GM23248 (cell line): ENCODE measurements at regions not wholly inside any gene's neighbourhood (a gene's known extent, or its start where the extent isn't known, plus 50 kb on each side); places are given as distances from the start of the nearest gene placed in this dataset.
"Not testable (repeated sequence)": the region's sequence is repeated elsewhere in the genome, so short reads cannot be mapped to it uniquely, and the experiment has no call there.

Source experiments
- DNase-seq: peaks from one replicate; pipeline ENCODE4 v3.0.0-alpha.2; 2015
- H2AFZ ChIP-seq: fragments of 200-600 bp; sonication (generic); 2 replicates; pipeline ENCODE4 v1.6.1; 2016; ENCODE audit warnings: antibody characterized with exemption
- H3F3A ChIP-seq: fragments of 200-600 bp; sonication (generic); 2 replicates; pipeline ENCODE4 v1.6.1; 2016; ENCODE audit warnings: mild to moderate bottlenecking, antibody characterized with exemption, mixed run types; ENCODE audit not compliant: insufficient read depth
- H3K27ac ChIP-seq: fragments of 200-600 bp; sonication (generic); 2 replicates; pipeline ENCODE4 v1.5.1; 2016; ENCODE audit warnings: mild to moderate bottlenecking
- H3K27me3 ChIP-seq: fragments of 200-600 bp; sonication (generic); replicated peaks from 2 replicates; pipeline ENCODE4 v1.6.1; 2016; ENCODE audit warnings: mild to moderate bottlenecking; ENCODE audit not compliant: insufficient read depth
- H3K36me3 ChIP-seq: fragments of 200-600 bp; sonication (generic); 2 replicates; pipeline ENCODE4 v1.6.1; 2016; ENCODE audit warnings: low read depth, mild to moderate bottlenecking
- H3K4me1 ChIP-seq: fragments of 200-600 bp; sonication (generic); 2 replicates; pipeline ENCODE4 v1.6.1; 2016; ENCODE audit warnings: mild to moderate bottlenecking; ENCODE audit not compliant: insufficient read depth
- H3K4me2 ChIP-seq: fragments of 200-600 bp; sonication (generic); one replicate; pipeline ENCODE4 v1.6.1; 2016; ENCODE audit warnings: mild to moderate bottlenecking; ENCODE audit not compliant: unreplicated experiment
- H3K4me3 ChIP-seq: fragments of 200-600 bp; sonication (generic); 2 replicates; pipeline ENCODE4 v1.5.1; 2016; ENCODE audit warnings: mild to moderate bottlenecking
- H3K79me2 ChIP-seq: fragments of 200-600 bp; sonication (generic); 2 replicates; pipeline ENCODE4 v1.6.1; 2016; ENCODE audit warnings: mild to moderate bottlenecking; ENCODE audit not compliant: insufficient read depth
- H3K9ac ChIP-seq: fragments of 200-600 bp; sonication (generic); 2 replicates; pipeline ENCODE4 v1.6.1; 2016; ENCODE audit warnings: mild to moderate bottlenecking
- H3K9me2 ChIP-seq: fragments of 200-600 bp; sonication (generic); 2 replicates; pipeline ENCODE4 v1.6.1; 2016; ENCODE audit warnings: mixed run types, mild to moderate bottlenecking, moderate library complexity; ENCODE audit not compliant: insufficient read depth
- H3K9me3 ChIP-seq: fragments of 200-600 bp; sonication (generic); one replicate; pipeline ENCODE4 v1.6.1; 2017; ENCODE audit warnings: low read depth
- H4K20me1 ChIP-seq: fragments of 200-600 bp; sonication (generic); 2 replicates; pipeline ENCODE4 v1.6.0; 2016; ENCODE audit not compliant: insufficient read depth
- EZH2 ChIP-seq: fragments of 200-600 bp; sonication (generic); IDR thresholded peaks from 2 replicates; pipeline ENCODE4 v1.6.1; 2018; ENCODE audit warnings: antibody characterized with exemption, mild to moderate bottlenecking; ENCODE audit not compliant: insufficient read depth, poor library complexity, severe bottlenecking
- EZH2phosphoT487 ChIP-seq: fragments of 200-600 bp; sonication (generic); IDR thresholded peaks from 2 replicates; pipeline ENCODE4 v1.6.1; 2018; ENCODE audit warnings: antibody characterized with exemption, moderate library complexity, mild to moderate bottlenecking, low read depth; ENCODE audit not compliant: insufficient read depth
- WGBS, 2 experiments: methylation state at CpG; one replicate each; pipeline ENCODE4 v1.1.6; 2015 to 2017; ENCODE audit warnings: low lambda C conversion rate in 2 of 2, low coverage in 1 of 2; ENCODE audit errors: missing lambda C conversion rate in 2 of 2; 5-methylcytosine and 5-hydroxymethylcytosine counted together
- in situ Hi-C: fragments of 300-500 bp; cut with MboI; formaldehyde crosslinking; loops from 2 replicates; pipeline ENCODE4 v1.15.0; 2020

- Histone ChIP-seq H3K27me3 (no peaks in the 10 kb centered on the region), H3K9me3 (no peaks in the 10 kb centered on the region), H3K4me2 (no peak overlapping the region), H3K79me2 (no peaks in the 10 kb centered on the region), H4K20me1 (no peaks in the 10 kb centered on the region), H3K9me2 (no peaks in the 10 kb centered on the region), H3F3A (no peaks in the 10 kb centered on the region), H3K9ac (no peak overlapping the region), H3K4me1 (no peaks in the 10 kb centered on the region), H2AFZ (no peak overlapping the region), H3K27ac (no peak overlapping the region), H3K36me3 (no peaks in the 10 kb centered on the region), H3K4me3 (no peak overlapping the region)
- 40 to 43% methylated on average over 3 of the region's 3 CpGs for WGBS, 2 experiments
- no peak for DNase-seq
- TF ChIP-seq EZH2, result no peak
- no peak for TF ChIP-seq EZH2phosphoT487
- in situ Hi-C loops, result no loop called here
These were observed 603.4 kb upstream of the CNTN5 start for GRCh38 chr11:98417256-98417755.

DNA sequence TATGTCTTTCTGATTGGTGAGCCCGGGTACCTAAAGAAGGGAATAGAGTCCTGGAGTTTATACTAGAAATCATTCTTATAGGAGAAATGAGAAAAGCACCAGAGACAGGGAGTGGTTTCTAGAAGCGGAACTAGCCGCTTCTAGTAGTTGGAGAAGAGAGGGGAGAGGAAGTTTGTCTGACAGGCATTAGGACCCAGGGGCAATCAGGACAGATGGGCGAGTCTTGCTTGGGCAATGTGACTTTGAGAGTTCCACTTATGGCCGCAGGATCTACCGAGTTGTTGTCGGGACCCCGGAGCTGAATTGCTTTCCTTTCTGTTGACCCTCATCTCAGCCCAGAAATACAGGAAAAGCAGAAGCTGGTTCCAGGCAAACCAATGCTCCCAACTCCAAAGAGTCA, 596.8 kb upstream of the CNTN5 start:
- H3K4me1 ChIP-seq, result no peaks in the 10 kb centered on the region

DNA sequence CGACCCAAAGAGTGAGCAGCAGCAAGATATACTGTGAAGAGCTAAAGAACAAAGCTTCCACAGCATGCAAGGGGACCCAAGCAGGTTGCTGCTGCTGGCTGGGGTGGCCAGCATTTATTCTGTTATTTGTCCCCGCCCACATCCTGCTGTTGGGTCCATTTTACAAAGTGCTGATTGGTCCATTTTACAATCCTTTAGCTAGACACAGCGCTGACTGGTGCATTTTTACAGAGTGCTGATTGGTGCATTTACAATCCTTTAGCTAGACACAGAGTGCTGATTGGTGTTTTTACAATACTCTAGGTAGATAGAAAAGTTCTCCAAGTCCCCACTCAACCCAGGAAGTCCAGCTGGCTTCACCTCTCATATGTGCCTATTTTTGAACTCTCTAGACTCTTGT, 596.0 kb upstream of the CNTN5 start:
- H3K4me1 ChIP-seq, H3K79me2 ChIP-seq, DNase-seq, H3K27me3 ChIP-seq, H3K9me2 ChIP-seq, H3K9me3 ChIP-seq, H3F3A ChIP-seq, H3K9ac ChIP-seq, H4K20me1 ChIP-seq, H3K36me3 ChIP-seq, in situ Hi-C loops, H2AFZ ChIP-seq, H3K4me2 ChIP-seq, H3K27ac ChIP-seq, H3K4me3 ChIP-seq: not testable (repeated sequence)
- WGBS, 2 experiments, result 20 to 26% methylated on average over 3 of the region's 3 CpGs

More for the DNA sequence above, 596.8 kb upstream of the CNTN5 start:
- no peaks in the 10 kb centered on the region for H3K9me2 ChIP-seq
- no peak overlapping the region for H3K27ac ChIP-seq
- H3K4me2 ChIP-seq, result no peak overlapping the region
- H3K9me3 ChIP-seq, result no peaks in the 10 kb centered on the region
- H2AFZ ChIP-seq, result no peak overlapping the region
- WGBS, 2 experiments, result 44 to 45% methylated on average over 8 of the region's 8 CpGs
- no peak overlapping the region for H3K9ac ChIP-seq
- in situ Hi-C loops, result no loop called here
- H3F3A ChIP-seq, result no peaks in the 10 kb centered on the region
- no peaks in the 10 kb centered on the region for H4K20me1 ChIP-seq
- no peak for TF ChIP-seq EZH2phosphoT487
- H3K4me3 ChIP-seq, result no peak overlapping the region
- no peaks in the 10 kb centered on the region for H3K36me3 ChIP-seq
- H3K27me3 ChIP-seq, result no peaks in the 10 kb centered on the region
- H3K79me2 ChIP-seq, result no peaks in the 10 kb centered on the region
- DNase-seq, result no peak

- Histone ChIP-seq H2AFZ (no peak overlapping the region), H3K9me2 (no peaks in the 10 kb centered on the region), H4K20me1 (no peaks in the 10 kb centered on the region), H3K27me3 (no peaks in the 10 kb centered on the region), H3K79me2 (no peaks in the 10 kb centered on the region), H3K4me3 (no peak overlapping the region), H3K36me3 (no peaks in the 10 kb centered on the region), H3K9me3 (no peaks in the 10 kb centered on the region), H3K27ac (no peak overlapping the region), H3K4me1 (no peaks in the 10 kb centered on the region), H3F3A (no peaks in the 10 kb centered on the region), H3K4me2 (no peak overlapping the region), H3K9ac (no peak overlapping the region)
- DNase-seq, result no peak
- no peak for TF ChIP-seq EZH2
- no peak for TF ChIP-seq EZH2phosphoT487
- in situ Hi-C loops, result no loop called here
- 34 to 39% methylated on average over 9 of the region's 9 CpGs for WGBS, 2 experiments
These were observed 589.0 kb upstream of the CNTN5 start for GRCh38 chr11:98431463-98432359.

DNA sequence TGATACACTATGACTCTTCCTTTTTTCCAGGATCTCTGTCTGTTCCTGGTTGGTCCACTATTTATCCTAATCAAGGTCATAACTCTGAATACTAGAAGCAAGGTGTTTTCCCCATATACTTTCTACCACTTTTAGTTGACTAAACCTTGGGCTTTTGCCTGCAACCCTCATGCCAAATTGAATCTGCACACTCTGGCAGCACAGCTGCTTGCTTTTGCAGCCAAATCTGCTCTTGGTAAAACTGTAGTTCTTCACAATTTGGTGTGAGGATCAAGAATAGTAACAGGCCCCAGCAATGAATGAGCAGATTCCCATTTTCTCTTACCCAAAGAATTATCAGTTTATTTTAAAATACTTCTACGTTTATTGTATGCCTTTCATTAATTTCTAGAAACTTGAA, 586.5 kb upstream of the CNTN5 start:
- Histone ChIP-seq H3K9ac (no peak overlapping the region), H4K20me1 (no peaks in the 10 kb centered on the region), H3K9me2 (no peaks in the 10 kb centered on the region), H3K4me2 (no peak overlapping the region), H3K36me3 (no peaks in the 10 kb centered on the region), H3K79me2 (no peaks in the 10 kb centered on the region), H3K4me1 (no peaks in the 10 kb centered on the region), H3K27ac (no peak overlapping the region), H3F3A (no peaks in the 10 kb centered on the region), H3K9me3 (no peaks in the 10 kb centered on the region), H3K27me3 (no peaks in the 10 kb centered on the region), H2AFZ (no peak overlapping the region), H3K4me3 (no peak overlapping the region)
- WGBS, 2 experiments, result 0 to 3% methylated on average over 1 of the region's 1 CpG
- TF ChIP-seq EZH2phosphoT487, result no peak
- in situ Hi-C loops, result no loop called here
- DNase-seq, result no peak
